OCI-LY3 (cell line): ENCODE measurements at regions not wholly inside any gene's neighbourhood (a gene's known extent, or its start where the extent isn't known, plus 50 kb on each side); places are given as distances from the start of the nearest gene placed in this dataset.

Experiments used
- EZH2phosphoT487 ChIP-seq: fragments of 200-600 bp; shearing (Covaris generic); IDR thresholded peaks from 2 replicates; pipeline ENCODE4 v1.6.1; 2018; ENCODE audit warnings: antibody characterized with exemption, mixed run types, low read depth
- TF ChIP-seq, protein P1 (sequence below): fragments of 200-600, 300-600 bp; sonication (generic); IDR thresholded peaks from 2 replicates; pipeline ENCODE4 v1.5.1; 2014; ENCODE audit warnings: antibody characterized with exemption, low read length, low read depth

DNA sequence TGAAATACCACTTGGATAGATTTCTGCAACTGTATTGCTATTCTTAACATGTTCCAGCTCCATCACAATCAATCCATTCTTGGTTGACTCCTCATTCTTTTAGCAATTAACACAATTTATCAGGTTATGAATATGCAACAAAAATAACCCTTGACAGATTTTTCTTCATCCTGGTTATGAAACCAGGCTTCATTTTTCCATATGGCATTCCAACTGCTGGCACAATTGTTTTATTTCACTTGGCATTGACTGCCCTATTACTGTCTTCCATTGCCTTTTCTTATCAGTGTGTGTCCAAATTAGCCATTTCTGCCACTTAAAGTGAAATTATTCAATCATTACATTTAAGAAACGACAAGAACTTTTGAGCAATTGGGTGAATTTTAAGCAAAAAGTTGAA, 388.8 kb upstream of the EPHA5 start:
- TF ChIP-seq EZH2phosphoT487 = no peak
- TF ChIP-seq, protein P1, sequence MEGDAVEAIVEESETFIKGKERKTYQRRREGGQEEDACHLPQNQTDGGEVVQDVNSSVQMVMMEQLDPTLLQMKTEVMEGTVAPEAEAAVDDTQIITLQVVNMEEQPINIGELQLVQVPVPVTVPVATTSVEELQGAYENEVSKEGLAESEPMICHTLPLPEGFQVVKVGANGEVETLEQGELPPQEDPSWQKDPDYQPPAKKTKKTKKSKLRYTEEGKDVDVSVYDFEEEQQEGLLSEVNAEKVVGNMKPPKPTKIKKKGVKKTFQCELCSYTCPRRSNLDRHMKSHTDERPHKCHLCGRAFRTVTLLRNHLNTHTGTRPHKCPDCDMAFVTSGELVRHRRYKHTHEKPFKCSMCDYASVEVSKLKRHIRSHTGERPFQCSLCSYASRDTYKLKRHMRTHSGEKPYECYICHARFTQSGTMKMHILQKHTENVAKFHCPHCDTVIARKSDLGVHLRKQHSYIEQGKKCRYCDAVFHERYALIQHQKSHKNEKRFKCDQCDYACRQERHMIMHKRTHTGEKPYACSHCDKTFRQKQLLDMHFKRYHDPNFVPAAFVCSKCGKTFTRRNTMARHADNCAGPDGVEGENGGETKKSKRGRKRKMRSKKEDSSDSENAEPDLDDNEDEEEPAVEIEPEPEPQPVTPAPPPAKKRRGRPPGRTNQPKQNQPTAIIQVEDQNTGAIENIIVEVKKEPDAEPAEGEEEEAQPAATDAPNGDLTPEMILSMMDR = no peak
